ENCODE measurements at regions not wholly inside any gene's neighbourhood (a gene's known extent, or its start where the extent isn't known, plus 50 kb on each side); places are given as distances from the start of the nearest gene placed in this dataset.

DNA sequence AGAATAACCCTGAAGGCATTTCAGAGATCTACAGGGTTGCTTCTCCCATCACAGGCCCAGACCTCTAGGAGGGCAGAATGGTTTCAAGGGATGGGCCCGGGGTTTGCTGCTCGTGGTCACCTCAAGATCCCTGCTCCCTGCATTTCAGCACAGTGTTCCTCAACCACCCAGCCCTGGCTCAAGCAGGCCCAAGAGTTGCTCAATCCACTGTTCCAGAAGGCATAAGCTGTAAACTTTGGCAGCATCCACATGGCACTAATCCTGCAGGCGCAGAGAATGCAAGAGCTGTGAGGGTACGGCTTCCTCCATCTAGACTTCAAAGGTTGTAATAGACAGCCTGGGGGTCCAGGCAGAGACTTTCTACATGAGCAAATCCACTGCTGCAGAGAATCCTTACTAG is 225.0 kb upstream of the UBASH3B start:
- H3K4me1 ChIP-seq (ENCODE audit: low read length), result no peaks in the 10 kb centered on the region
- H4K20me1 ChIP-seq (ENCODE audit: insufficient read depth, low read depth, low read length), result no peaks in the 10 kb centered on the region
- H3K27me3 ChIP-seq (ENCODE audit: low read length), result no peaks in the 10 kb centered on the region
- no peaks in the 10 kb centered on the region for H3K9me3 ChIP-seq (ENCODE audit: low read length)
- H3K4me2 ChIP-seq (ENCODE audit: low read depth, low read length, poor library complexity, severe bottlenecking), result no peak overlapping the region
- no peak for DNase-seq
- H3K27ac ChIP-seq (ENCODE audit: low read length), result no peak overlapping the region
- H3K9ac ChIP-seq (ENCODE audit: low read length), result no peak overlapping the region
- no peak overlapping the region for H3K4me3 ChIP-seq (ENCODE audit: low read length)
- H3K9me2 ChIP-seq (replicated peaks; ENCODE audit: insufficient read depth, low read length), result no peaks in the 10 kb centered on the region
- H3K79me2 ChIP-seq (ENCODE audit: low read length), result no peaks in the 10 kb centered on the region
- H3K36me3 ChIP-seq (ENCODE audit: insufficient read depth, low read length), result no peaks in the 10 kb centered on the region
- H2AFZ ChIP-seq (ENCODE audit: low read length), result no peak overlapping the region

DNA sequence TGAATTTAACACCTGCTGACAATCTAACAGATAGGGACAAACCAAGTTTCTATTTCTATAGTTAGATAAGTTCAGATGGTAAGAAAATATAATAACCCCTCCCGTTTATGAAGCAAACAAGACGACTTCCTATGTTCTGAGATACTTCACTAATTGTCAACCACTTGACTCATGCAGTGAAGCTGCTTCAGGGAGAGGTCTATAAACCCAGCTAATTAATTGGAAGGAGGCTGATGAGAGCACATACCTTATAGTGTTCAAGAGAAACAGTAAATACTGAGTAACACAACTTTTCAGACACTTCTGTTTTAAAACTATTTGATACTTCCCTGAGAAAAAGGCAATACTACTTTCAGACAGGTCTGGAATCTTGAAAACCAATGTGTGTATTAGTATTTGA is 229.4 kb upstream of the UBASH3B start:
- no peaks in the 10 kb centered on the region for H4K20me1 ChIP-seq (ENCODE audit: insufficient read depth, low read depth, low read length)
- H3K27me3 ChIP-seq (ENCODE audit: low read length), result no peaks in the 10 kb centered on the region
- H3K27ac ChIP-seq (ENCODE audit: low read length), result no peak overlapping the region
- H3K9ac ChIP-seq (ENCODE audit: low read length), result no peak overlapping the region
- H3K36me3 ChIP-seq (ENCODE audit: insufficient read depth, low read length), result no peaks in the 10 kb centered on the region
- DNase-seq, result no peak
- no peaks in the 10 kb centered on the region for H3K79me2 ChIP-seq (ENCODE audit: low read length)
- H3K9me3 ChIP-seq (ENCODE audit: low read length), result no peaks in the 10 kb centered on the region
- no peaks in the 10 kb centered on the region for H3K9me2 ChIP-seq (replicated peaks; ENCODE audit: insufficient read depth, low read length)
- H3K4me2 ChIP-seq (ENCODE audit: low read depth, low read length, poor library complexity, severe bottlenecking), result no peak overlapping the region
- H3K4me1 ChIP-seq (ENCODE audit: low read length), result no peaks in the 10 kb centered on the region
- no peak overlapping the region for H2AFZ ChIP-seq (ENCODE audit: low read length)
- H3K4me3 ChIP-seq (ENCODE audit: low read length), result no peak overlapping the region

DNA sequence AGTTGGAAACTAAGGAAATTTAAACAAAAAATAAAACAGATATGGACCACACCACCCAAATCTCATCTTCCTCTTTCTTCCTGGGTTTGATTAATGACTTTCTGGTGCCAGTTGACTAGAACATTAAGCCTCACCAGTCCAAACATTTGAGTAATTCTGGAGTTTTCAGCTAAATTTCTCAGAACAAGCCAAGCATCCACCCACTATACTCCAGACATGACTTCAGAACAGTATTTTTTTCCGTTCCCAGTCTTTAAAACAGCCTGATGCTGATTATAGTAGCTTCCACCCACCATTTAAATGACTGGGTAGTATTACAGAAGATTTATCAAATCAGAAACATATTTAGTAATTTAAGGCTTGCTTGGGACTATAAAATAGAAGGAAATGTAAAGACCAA is 230.9 kb upstream of the UBASH3B start:
- Histone ChIP-seq H3K27ac (ENCODE audit: low read length) (no peak overlapping the region), H2AFZ (ENCODE audit: low read length) (no peak overlapping the region), H3K27me3 (ENCODE audit: low read length) (no peaks in the 10 kb centered on the region), H3K4me1 (ENCODE audit: low read length) (no peaks in the 10 kb centered on the region), H3K9me3 (ENCODE audit: low read length) (no peaks in the 10 kb centered on the region), H3K4me3 (ENCODE audit: low read length) (no peak overlapping the region), H3K79me2 (ENCODE audit: low read length) (no peaks in the 10 kb centered on the region), H3K4me2 (ENCODE audit: low read depth, low read length, poor library complexity, severe bottlenecking) (no peak overlapping the region), H3K9ac (ENCODE audit: low read length) (no peak overlapping the region), H4K20me1 (ENCODE audit: insufficient read depth, low read depth, low read length) (no peaks in the 10 kb centered on the region), H3K36me3 (ENCODE audit: insufficient read depth, low read length) (no peaks in the 10 kb centered on the region), H3K9me2 (replicated peaks; ENCODE audit: insufficient read depth, low read length) (no peaks in the 10 kb centered on the region)
- no peak for DNase-seq

DNA sequence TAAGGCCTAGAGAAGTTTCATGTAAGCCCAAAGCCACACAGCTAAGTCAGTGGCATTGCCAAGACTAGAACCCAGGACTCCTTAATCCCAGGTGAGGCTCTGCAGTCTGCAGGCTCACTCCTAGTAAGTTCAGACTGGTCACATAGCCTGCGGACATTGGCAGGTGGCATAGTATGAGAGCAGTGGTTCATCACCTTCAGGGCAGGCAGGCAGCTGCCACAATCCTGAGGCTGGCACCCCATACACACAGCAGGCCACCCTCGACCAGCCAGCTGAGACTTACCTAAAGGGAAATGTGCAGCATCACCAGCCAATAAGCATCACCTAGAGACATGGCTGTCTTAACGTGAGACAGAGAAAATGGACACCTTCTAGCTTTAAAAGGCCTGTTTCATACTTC is 231.6 kb upstream of the UBASH3B start:
- Histone ChIP-seq H3K9me2 (replicated peaks; ENCODE audit: insufficient read depth, low read length) (no peaks in the 10 kb centered on the region), H4K20me1 (ENCODE audit: insufficient read depth, low read depth, low read length) (no peaks in the 10 kb centered on the region), H2AFZ (ENCODE audit: low read length) (no peak overlapping the region), H3K9me3 (ENCODE audit: low read length) (no peaks in the 10 kb centered on the region), H3K9ac (ENCODE audit: low read length) (no peak overlapping the region), H3K27me3 (ENCODE audit: low read length) (no peaks in the 10 kb centered on the region), H3K36me3 (ENCODE audit: insufficient read depth, low read length) (no peaks in the 10 kb centered on the region), H3K79me2 (ENCODE audit: low read length) (no peaks in the 10 kb centered on the region), H3K4me3 (ENCODE audit: low read length) (no peak overlapping the region), H3K4me2 (ENCODE audit: low read depth, low read length, poor library complexity, severe bottlenecking) (no peak overlapping the region), H3K27ac (ENCODE audit: low read length) (no peak overlapping the region), H3K4me1 (ENCODE audit: low read length) (no peaks in the 10 kb centered on the region)
- DNase-seq, result no peak

DNA sequence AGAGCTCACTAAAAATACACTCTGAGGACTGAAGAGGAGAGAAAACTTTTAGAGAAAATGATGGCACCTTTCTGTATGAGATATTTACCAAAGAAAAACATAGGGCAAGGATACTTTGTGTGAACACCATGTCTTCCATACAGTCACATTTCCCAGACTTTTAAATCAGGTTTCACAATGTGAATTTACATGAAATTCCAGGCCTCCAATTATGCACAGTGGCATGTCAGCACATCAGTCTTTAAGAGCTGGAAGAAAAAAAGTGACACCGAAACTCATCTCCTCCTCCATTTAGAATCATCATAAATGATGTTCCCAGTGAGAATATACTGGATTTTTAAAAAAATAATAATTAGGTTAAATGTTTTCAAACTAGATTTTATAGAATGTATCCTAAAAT is 232.2 kb upstream of the UBASH3B start:
- Histone ChIP-seq H3K4me3 (ENCODE audit: low read length) (no peak overlapping the region), H2AFZ (ENCODE audit: low read length) (no peak overlapping the region), H3K4me1 (ENCODE audit: low read length) (no peaks in the 10 kb centered on the region), H3K9me3 (ENCODE audit: low read length) (no peaks in the 10 kb centered on the region), H3K4me2 (ENCODE audit: low read depth, low read length, poor library complexity, severe bottlenecking) (no peak overlapping the region), H3K79me2 (ENCODE audit: low read length) (no peaks in the 10 kb centered on the region), H3K9me2 (replicated peaks; ENCODE audit: insufficient read depth, low read length) (no peaks in the 10 kb centered on the region), H3K27me3 (ENCODE audit: low read length) (no peaks in the 10 kb centered on the region), H3K36me3 (ENCODE audit: insufficient read depth, low read length) (no peaks in the 10 kb centered on the region), H3K9ac (ENCODE audit: low read length) (no peak overlapping the region), H4K20me1 (ENCODE audit: insufficient read depth, low read depth, low read length) (no peaks in the 10 kb centered on the region), H3K27ac (ENCODE audit: low read length) (no peak overlapping the region)
- DNase-seq, result no peak

DNA sequence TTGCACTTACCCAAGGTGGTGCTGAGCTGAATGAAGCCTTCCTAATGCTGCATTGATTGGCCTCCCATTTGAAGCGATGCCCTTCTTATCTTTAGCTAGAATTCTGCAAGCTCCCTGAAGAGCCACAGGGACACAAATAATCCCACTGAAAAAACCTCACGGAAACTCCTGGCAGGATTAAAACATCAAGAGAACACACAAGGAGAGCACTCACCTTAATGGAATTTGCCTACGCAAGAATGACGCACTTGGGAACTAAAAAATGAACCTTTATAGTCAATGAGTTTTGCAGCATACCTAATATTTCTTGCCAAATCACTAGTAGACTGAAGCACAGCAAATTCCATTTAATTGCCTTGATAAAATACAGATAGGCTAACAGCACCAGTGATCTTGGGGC is 232.8 kb upstream of the UBASH3B start:
- Histone ChIP-seq H3K4me3 (ENCODE audit: low read length) (no peak overlapping the region), H3K27ac (ENCODE audit: low read length) (no peak overlapping the region), H3K9ac (ENCODE audit: low read length) (no peak overlapping the region), H3K27me3 (ENCODE audit: low read length) (no peaks in the 10 kb centered on the region), H3K4me2 (ENCODE audit: low read depth, low read length, poor library complexity, severe bottlenecking) (no peak overlapping the region), H3K79me2 (ENCODE audit: low read length) (no peaks in the 10 kb centered on the region), H3K9me2 (replicated peaks; ENCODE audit: insufficient read depth, low read length) (no peaks in the 10 kb centered on the region), H3K9me3 (ENCODE audit: low read length) (no peaks in the 10 kb centered on the region), H2AFZ (ENCODE audit: low read length) (no peak overlapping the region), H4K20me1 (ENCODE audit: insufficient read depth, low read depth, low read length) (no peaks in the 10 kb centered on the region), H3K4me1 (ENCODE audit: low read length) (no peaks in the 10 kb centered on the region), H3K36me3 (ENCODE audit: insufficient read depth, low read length) (no peaks in the 10 kb centered on the region)
- no peak for DNase-seq

DNA sequence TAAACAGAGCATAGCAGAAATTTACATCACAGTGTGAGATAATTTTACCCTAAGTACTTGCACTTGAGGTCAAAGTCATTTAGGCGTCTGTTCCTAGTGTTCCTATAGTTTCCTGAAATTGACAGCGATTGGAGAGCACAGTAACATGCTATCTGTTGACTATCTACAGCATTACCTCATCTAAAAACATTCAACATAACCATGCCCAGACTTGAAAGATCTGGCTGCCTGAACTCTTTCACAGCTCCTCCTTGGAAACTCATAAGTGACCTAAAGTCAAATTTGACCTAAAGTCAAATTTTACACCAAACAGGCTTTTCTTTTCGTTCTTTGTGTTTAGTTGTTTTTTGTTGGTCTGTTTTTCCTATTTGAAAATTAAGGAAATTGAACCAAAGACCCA is 233.8 kb upstream of the UBASH3B start:
- no peaks in the 10 kb centered on the region for H3K27me3 ChIP-seq (ENCODE audit: low read length)
- no peak overlapping the region for H2AFZ ChIP-seq (ENCODE audit: low read length)
- no peak overlapping the region for H3K9ac ChIP-seq (ENCODE audit: low read length)
- H3K79me2 ChIP-seq (ENCODE audit: low read length), result no peaks in the 10 kb centered on the region
- no peaks in the 10 kb centered on the region for H3K9me3 ChIP-seq (ENCODE audit: low read length)
- no peak overlapping the region for H3K4me2 ChIP-seq (ENCODE audit: low read depth, low read length, poor library complexity, severe bottlenecking)
- no peak overlapping the region for H3K4me3 ChIP-seq (ENCODE audit: low read length)
- H3K4me1 ChIP-seq (ENCODE audit: low read length), result no peaks in the 10 kb centered on the region
- H3K9me2 ChIP-seq (replicated peaks; ENCODE audit: insufficient read depth, low read length), result no peaks in the 10 kb centered on the region
- no peaks in the 10 kb centered on the region for H3K36me3 ChIP-seq (ENCODE audit: insufficient read depth, low read length)
- H3K27ac ChIP-seq (ENCODE audit: low read length), result no peak overlapping the region
- H4K20me1 ChIP-seq (ENCODE audit: insufficient read depth, low read depth, low read length), result no peaks in the 10 kb centered on the region
- DNase-seq, result no peak

DNA sequence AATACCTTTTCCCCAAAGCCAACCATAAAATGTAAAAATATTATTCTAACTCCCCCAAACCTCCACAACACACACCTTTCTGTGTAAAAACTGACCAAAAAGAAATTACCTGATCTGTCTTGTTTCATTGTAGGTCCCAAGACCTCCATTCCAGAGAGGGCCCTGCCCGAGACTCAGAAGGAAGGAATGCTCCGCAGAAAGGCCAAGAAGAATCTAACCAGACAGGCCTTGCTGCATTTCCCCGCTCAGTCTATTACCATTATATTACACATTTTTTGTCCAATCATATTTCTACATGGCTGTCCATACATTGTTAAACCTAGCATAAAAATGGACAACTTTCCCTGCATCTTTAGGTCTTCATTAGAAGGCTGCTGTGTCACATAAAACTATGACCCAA is 237.5 kb upstream of the UBASH3B start:
- Histone ChIP-seq H3K79me2 (ENCODE audit: low read length) (no peaks in the 10 kb centered on the region), H3K4me2 (ENCODE audit: low read depth, low read length, poor library complexity, severe bottlenecking) (no peak overlapping the region)

DNA sequence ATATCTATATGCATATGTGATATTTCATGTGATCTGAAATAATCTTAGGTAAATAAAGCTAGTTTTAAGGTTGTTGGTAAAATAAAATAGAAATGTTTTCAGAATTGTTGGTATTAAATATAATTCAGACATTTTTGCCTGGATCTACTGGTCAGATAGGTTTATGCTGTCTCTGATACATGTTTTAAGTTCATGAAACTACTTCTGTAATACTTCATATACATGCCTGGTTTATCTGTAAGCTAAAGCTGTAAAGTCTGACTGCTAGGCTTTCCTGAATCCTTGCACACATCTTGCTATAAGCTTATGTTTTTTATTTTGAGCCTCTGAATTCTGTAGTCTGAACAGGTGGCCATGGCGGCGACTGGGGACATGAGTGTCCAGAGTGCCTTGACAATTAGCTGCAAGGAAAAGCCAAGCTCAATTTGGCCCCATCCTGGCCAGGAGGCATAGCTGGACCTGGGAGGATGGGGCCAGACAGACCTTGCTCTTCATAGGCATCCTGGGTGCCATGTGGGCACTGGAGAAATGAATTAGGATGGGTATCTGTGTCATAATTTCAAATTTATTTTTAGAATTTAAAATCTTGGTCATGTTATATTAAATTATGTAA is 241.0 kb upstream of the UBASH3B start:
- Histone ChIP-seq H4K20me1 (ENCODE audit: insufficient read depth, low read depth, low read length) (no peaks in the 10 kb centered on the region), H3K27me3 (ENCODE audit: low read length) (no peaks in the 10 kb centered on the region), H3K4me2 (ENCODE audit: low read depth, low read length, poor library complexity, severe bottlenecking) (no peak overlapping the region), H3K9me2 (replicated peaks; ENCODE audit: insufficient read depth, low read length) (no peaks in the 10 kb centered on the region), H3K27ac (ENCODE audit: low read length) (no peak overlapping the region), H2AFZ (ENCODE audit: low read length) (no peak overlapping the region), H3K4me1 (ENCODE audit: low read length) (no peaks in the 10 kb centered on the region), H3K79me2 (ENCODE audit: low read length) (no peaks in the 10 kb centered on the region), H3K36me3 (ENCODE audit: insufficient read depth, low read length) (no peaks in the 10 kb centered on the region), H3K9ac (ENCODE audit: low read length) (no peak overlapping the region), H3K9me3 (ENCODE audit: low read length) (no peaks in the 10 kb centered on the region), H3K4me3 (ENCODE audit: low read length) (no peak overlapping the region)
- DNase-seq, result no peak

More for the DNA sequence above, 237.5 kb upstream of the UBASH3B start:
- no peak overlapping the region for H3K27ac ChIP-seq (ENCODE audit: low read length)
- H3K4me3 ChIP-seq (ENCODE audit: low read length), result no peak overlapping the region
- no peak overlapping the region for H3K9ac ChIP-seq (ENCODE audit: low read length)
- no peaks in the 10 kb centered on the region for H3K4me1 ChIP-seq (ENCODE audit: low read length)
- H3K9me2 ChIP-seq (replicated peaks; ENCODE audit: insufficient read depth, low read length), result no peaks in the 10 kb centered on the region
- no peaks in the 10 kb centered on the region for H4K20me1 ChIP-seq (ENCODE audit: insufficient read depth, low read depth, low read length)
- no peaks in the 10 kb centered on the region for H3K27me3 ChIP-seq (ENCODE audit: low read length)
- no peaks in the 10 kb centered on the region for H3K9me3 ChIP-seq (ENCODE audit: low read length)
- no peak for DNase-seq
- H3K36me3 ChIP-seq (ENCODE audit: insufficient read depth, low read length), result no peaks in the 10 kb centered on the region
- no peak overlapping the region for H2AFZ ChIP-seq (ENCODE audit: low read length)

All from Karpas-422 (cell line).